AG09319 (cell line): ENCODE measurements at regions not wholly inside any gene's neighbourhood (a gene's known extent, or its start where the extent isn't known, plus 50 kb on each side); places are given as distances from the start of the nearest gene placed in this dataset.

Experiments
- DNase-seq: peaks from one replicate; pipeline ENCODE4 v3.0.0-alpha.2; 2010; ENCODE audit warnings: low read depth; ENCODE audit errors: extremely low read depth
- CTCF ChIP-seq: IDR thresholded peaks from 2 replicates; pipeline ENCODE4 v1.5.1; 2011; ENCODE audit warnings: low read depth, mild to moderate bottlenecking, inconsistent platforms, low read length, moderate library complexity

GRCh38 chr18:68262690-68263294 is 452.1 kb downstream of the TMX3 start:
- DNase-seq = no peak

GRCh38 chr18:68256418-68257067 is 458.4 kb downstream of the TMX3 start:
- TF ChIP-seq CTCF = no peak
- DNase-seq = no peak

More at GRCh38 chr18:68262690-68263294, 452.1 kb downstream of the TMX3 start:
- no peak for TF ChIP-seq CTCF

- TF ChIP-seq CTCF = no peak
- no peak for DNase-seq
Measured at GRCh38 chr18:68244786-68245185, 470.1 kb downstream of the TMX3 start.

GRCh38 chr18:68241881-68242280 is 473.0 kb downstream of the TMX3 start:
- no peak for DNase-seq
- no peak for TF ChIP-seq CTCF

- DNase-seq = no peak
- no peak for TF ChIP-seq CTCF
Measured at GRCh38 chr18:68234676-68235075, 480.2 kb downstream of the TMX3 start.

GRCh38 chr18:68234131-68234530 is 480.8 kb downstream of the TMX3 start:
- no peak for DNase-seq
- no peak for TF ChIP-seq CTCF

- no peak for DNase-seq
- TF ChIP-seq CTCF = no peak
Measured at GRCh38 chr18:68233018-68233417, 481.9 kb downstream of the TMX3 start.
